GM12878 (cell line): ENCODE measurements at regions not wholly inside any gene's neighbourhood (a gene's known extent, or its start where the extent isn't known, plus 50 kb on each side); places are given as distances from the start of the nearest gene placed in this dataset.
A peak's percentile ranks its signal among the peaks of the same experiment; 100 is the strongest.

Source experiments
- ATAC-seq: fragments of 200-7000 bp; cut with Tn5 transposase; 3 replicates; pipeline ENCODE4 v1.9.1; 2020; ENCODE audit warnings: mild to moderate bottlenecking, moderate library complexity
- BruUV-seq: library from RNA; stranded (reverse); fragments of 400-500 nt; replicated peaks from 2 replicates; lab custom pipeline; 2021; lab: Mats Ljungman, UMichigan
- CTCF ChIA-PET: fragments of 300-600 bp; sonication (Branson Sonifier 250); formaldehyde crosslinking; extraction: SDS; loops from one replicate; lab custom pipeline; 2021; ENCODE audit warnings: inconsistent platforms; lab: Yijun Ruan, JAX
- POLR2A ChIA-PET: fragments of 350-600 bp; formaldehyde crosslinking; extraction: SDS; loops from one replicate; lab custom pipeline; 2021; ENCODE audit warnings: inconsistent platforms; lab: Charles Lee
- RAD21 ChIA-PET: fragments of 300-600 bp; sonication (Branson Sonifier 250); formaldehyde crosslinking; loops from one replicate; lab custom pipeline; 2023; ENCODE audit warnings: antibody characterized with exemption; ENCODE audit not compliant: unreplicated experiment; lab: Charles Lee
- SMC1A ChIA-PET: fragments of 300-600 bp; sonication (Branson Sonifier 250); formaldehyde crosslinking; loops from one replicate; lab custom pipeline; 2023; ENCODE audit not compliant: unreplicated experiment, uncharacterized antibody; lab: Charles Lee
- DNase-seq: peaks from one replicate; pipeline ENCODE4 v3.0.0-alpha.2; 2011; ENCODE audit warnings: low read depth, low spot score
- FAIRE-seq: peaks from 3 replicates; lab custom pipeline; 2011; peaks lifted over from hg19 to GRCh38; lab: Jason Lieb, UNC
- H2AFZ ChIP-seq: 2 replicates; pipeline ENCODE4 v1.6.0; 2011; ENCODE audit warnings: low read depth, low read length, control low read depth; ENCODE audit not compliant: control insufficient read depth
- H3K27ac ChIP-seq: 2 replicates; pipeline ENCODE4 v1.5.1; 2011; ENCODE audit warnings: control low read depth; ENCODE audit not compliant: control insufficient read depth, insufficient read depth
- H3K27me3 ChIP-seq, 2 experiments: replicated peaks in 1 of 2; 2 replicates each; pipeline versions ENCODE4 v1.6.0 to v1.6.1; 2011; ENCODE audit warnings: low read length in 1 of 2; ENCODE audit not compliant: control insufficient read depth in 2 of 2, insufficient read depth in 2 of 2
- H3K36me3 ChIP-seq, 2 experiments: 2 replicates each; pipeline ENCODE4 v1.5.1; 2011; ENCODE audit warnings: low read length in 1 of 2; ENCODE audit not compliant: control insufficient read depth in 2 of 2, insufficient read depth in 2 of 2
- H3K4me1 ChIP-seq: 2 replicates; pipeline ENCODE4 v1.6.1; 2011; ENCODE audit warnings: mild to moderate bottlenecking, low read length, moderate library complexity, mixed read lengths; ENCODE audit not compliant: control insufficient read depth, insufficient read depth
- H3K4me2 ChIP-seq: 2 replicates; pipeline ENCODE4 v1.6.0; 2011; ENCODE audit warnings: control low read depth; ENCODE audit not compliant: control insufficient read depth, insufficient read depth
- H3K4me3 ChIP-seq: fragments of 200-600 bp; sonication (generic); 2 replicates; pipeline ENCODE4 v1.5.1; 2016
- H3K79me2 ChIP-seq: 2 replicates; pipeline ENCODE4 v1.6.0; 2011; ENCODE audit warnings: low read length; ENCODE audit not compliant: control insufficient read depth, insufficient read depth
- H3K9ac ChIP-seq: 2 replicates; pipeline ENCODE4 v1.8.0; 2011; ENCODE audit warnings: low read length, control low read depth, mixed read lengths; ENCODE audit not compliant: control insufficient read depth, insufficient read depth
- H3K9me3 ChIP-seq: replicated peaks from 3 replicates; pipeline ENCODE4 v1.5.1; 2011; ENCODE audit warnings: mild to moderate bottlenecking, low read length; ENCODE audit not compliant: control insufficient read depth, insufficient read depth
- H4K20me1 ChIP-seq: 2 replicates; pipeline ENCODE4 v1.6.0; 2011; ENCODE audit not compliant: control insufficient read depth, insufficient read depth
- CREM ChIP-seq: IDR thresholded peaks from 2 replicates; pipeline ENCODE4 v1.6.1; 2014; ENCODE audit warnings: antibody characterized with exemption, low read depth
- E2F8 ChIP-seq: fragments of 450-650 bp; IDR thresholded peaks from 2 replicates; pipeline ENCODE4 v1.6.1; 2018; ENCODE audit warnings: mild to moderate bottlenecking, low read depth, moderate library complexity; ENCODE audit not compliant: partially characterized antibody
- ESRRA ChIP-seq: IDR thresholded peaks from 2 replicates; pipeline ENCODE4 v1.6.1; 2012; ENCODE audit warnings: mild to moderate bottlenecking, low read length, improper control_type of control experiment
- HDAC2 ChIP-seq: fragments of 200-600 bp; sonication (generic); IDR thresholded peaks from 2 replicates; pipeline ENCODE4 v1.6.1; 2017
- HDAC6 ChIP-seq: fragments of 200-600 bp; sonication (generic); IDR thresholded peaks from one replicate; pipeline ENCODE4 v1.8.0; 2017; ENCODE audit warnings: antibody characterized with exemption; ENCODE audit not compliant: unreplicated experiment
- KLF5 ChIP-seq: fragments of 450-650 bp; IDR thresholded peaks from 2 replicates; pipeline ENCODE4 v1.6.1; 2014; ENCODE audit warnings: mild to moderate bottlenecking; ENCODE audit not compliant: partially characterized antibody
- NFXL1 ChIP-seq: fragments of 450-650 bp; IDR thresholded peaks from 2 replicates; pipeline ENCODE4 v1.6.1; 2017; ENCODE audit warnings: antibody characterized with exemption, mild to moderate bottlenecking, borderline replicate concordance
- ZBTB11 ChIP-seq: fragments of 450-650 bp; formaldehyde crosslinking; IDR thresholded peaks from 2 replicates; pipeline ENCODE4 v1.5.0; 2022; ENCODE audit warnings: mild to moderate bottlenecking, missing genetic modification characterization
- WGBS: methylation state at CpG from one replicate; pipeline ENCODE4 v1.1.6; 2016; ENCODE audit warnings: low lambda C conversion rate; ENCODE audit not compliant: insufficient replicate concordance, insufficient coverage; ENCODE audit errors: missing lambda C conversion rate; 5-methylcytosine and 5-hydroxymethylcytosine counted together
- in situ Hi-C: fragments of 300-500 bp; cut with MboI; formaldehyde crosslinking; loops from 9 replicates; pipeline ENCODE4 v1.14.3; 2018; ENCODE audit warnings: mixed read lengths
- intact Hi-C: fragments of 100-400 bp; cut with micrococcal nuclease; formaldehyde crosslinking; loops from one replicate; pipeline ENCODE4 v1.14.2; 2022; ENCODE audit not compliant: unreplicated experiment

DNA sequence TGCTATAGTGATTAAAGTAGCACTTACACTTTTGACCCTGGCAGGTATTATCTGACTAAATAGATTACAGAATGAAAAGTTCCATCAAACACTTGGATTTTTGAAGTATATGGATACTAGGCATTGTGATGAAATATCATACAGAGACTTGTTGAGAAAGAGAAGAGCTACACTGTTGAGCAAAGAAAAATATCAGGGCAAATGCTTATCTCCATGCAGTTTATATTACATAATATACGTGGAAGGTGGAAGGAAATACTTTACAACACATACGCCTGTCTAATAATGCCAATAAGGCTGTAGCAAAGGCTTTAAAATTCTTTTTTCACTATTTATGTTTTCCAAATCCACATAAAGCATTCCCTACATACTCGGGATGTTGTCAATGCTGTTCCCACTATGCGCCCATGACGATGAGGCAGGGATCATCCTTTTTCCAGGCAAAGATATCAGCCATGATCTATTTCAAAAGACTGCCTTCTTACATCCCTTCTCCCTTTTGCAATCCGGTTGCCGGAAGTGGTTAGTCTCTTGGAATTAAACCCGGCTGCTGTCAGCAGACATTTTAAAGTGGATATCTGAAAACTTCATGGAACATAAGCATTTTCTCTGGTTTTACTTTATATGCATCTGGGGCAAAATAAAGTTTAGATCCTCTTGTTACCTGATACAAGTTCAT, 92.6 kb upstream of the ITGA4 start:
- H2AFZ ChIP-seq = no peak overlapping the region
- SMC1A ChIA-PET = interaction anchor here (1.0 to 2.2 kb wide), 4 partner anchors 14 to 53 kb away, joined by 3 to 7 read pairs (median 3); no protein-coding TSS in a partner anchor
- CTCF ChIA-PET = interaction anchor here (2.3 kb wide), 1 partner anchor 10 kb away, joined by 7 read pairs; no protein-coding TSS in a partner anchor
- no peaks in the 10 kb centered on the region for H4K20me1 ChIP-seq
- TF ChIP-seq ESRRA = no peak
- DNase-seq = no peak
- no peak for ATAC-seq
- no peaks in the 10 kb centered on the region for H3K36me3 ChIP-seq
- peaks cover 3% of the 10 kb centered on the region; the same call in 1 of the 2 replicates for H3K4me1 ChIP-seq
- POLR2A ChIA-PET = no interaction called here
- BruUV-seq = no TSS peak
- no peak overlapping the region for H3K9ac ChIP-seq
- H3K79me2 ChIP-seq = no peaks in the 10 kb centered on the region
- in situ Hi-C loops (no loop called here), intact Hi-C loops (no loop called here)
- whole genome bisulfite sequencing = 98% methylated on average over 8 of the region's 8 CpGs
- H3K27me3 ChIP-seq = no peaks in the 10 kb centered on the region
- H3K4me2 ChIP-seq = no peak overlapping the region
- peak; percentile 18 for FAIRE-seq
- no peaks in the 10 kb centered on the region for H3K9me3 ChIP-seq
- RAD21 ChIA-PET = interaction anchor here (1.6 kb wide), 1 partner anchor 50 kb away, joined by 3 read pairs; no protein-coding TSS in a partner anchor
- no peak overlapping the region for H3K27ac ChIP-seq
- H3K4me3 ChIP-seq = no peak overlapping the region

DNA sequence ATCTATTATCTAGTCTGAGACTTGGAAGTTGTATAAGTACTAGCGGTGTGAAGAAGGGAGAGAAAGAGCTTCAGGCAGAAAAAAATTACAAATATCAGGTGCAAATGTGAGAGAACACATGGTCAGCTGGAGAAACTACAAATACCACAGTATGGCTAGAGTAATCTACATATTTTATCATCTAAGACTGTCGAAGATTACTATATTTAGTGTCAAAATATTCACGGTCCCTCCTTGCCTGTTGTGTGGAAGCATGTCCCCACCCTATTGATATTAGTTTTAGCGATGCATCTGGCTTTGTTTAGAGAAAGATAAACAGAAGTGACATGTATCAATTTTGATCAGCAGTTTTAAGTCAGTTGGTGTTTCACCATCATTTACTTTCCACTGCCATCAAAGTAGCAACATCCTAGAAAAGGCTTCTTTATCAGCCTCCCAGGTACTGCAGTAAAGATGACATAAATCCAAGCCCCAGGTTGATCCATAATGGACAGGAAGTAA, 90.5 kb upstream of the ITGA4 start:
- POLR2A ChIA-PET = interaction anchor here (1.0 to 1.2 kb wide), 2 partner anchors 8 to 52 kb away, joined by 3 read pairs; no protein-coding TSS in a partner anchor
- CTCF ChIA-PET = interaction anchor here (0.8 to 2.3 kb wide), 4 partner anchors 8 to 99 kb away, joined by 3 to 7 read pairs (median 4); no protein-coding TSS in a partner anchor
- H3K4me2 ChIP-seq = no peak overlapping the region
- no peak overlapping the region for H3K4me3 ChIP-seq
- H4K20me1 ChIP-seq = no peaks in the 10 kb centered on the region
- BruUV-seq = no TSS peak
- ATAC-seq (no peak), FAIRE-seq (no peak), DNase-seq (no peak)
- H3K27ac ChIP-seq = no peak overlapping the region
- no peak overlapping the region for H3K9ac ChIP-seq
- no peak overlapping the region for H2AFZ ChIP-seq
- in situ Hi-C loops = no loop called here
- H3K36me3 ChIP-seq = no peaks in the 10 kb centered on the region
- WGBS = 23% methylated on average over 4 of the region's 4 CpGs
- RAD21 ChIA-PET = interaction anchor here (0.9 to 1.6 kb wide), 2 partner anchors 29 to 52 kb away, joined by 3 read pairs; no protein-coding TSS in a partner anchor
- H3K9me3 ChIP-seq = no peaks in the 10 kb centered on the region
- H3K79me2 ChIP-seq = no peaks in the 10 kb centered on the region
- H3K27me3 ChIP-seq = no peaks in the 10 kb centered on the region
- intact Hi-C loops = no loop called here
- peaks cover 9% of the 10 kb centered on the region; the same call in 1 of the 2 replicates for H3K4me1 ChIP-seq
- SMC1A ChIA-PET = interaction anchor here (1.0 to 2.6 kb wide), 5 partner anchors 11 to 31 kb away, joined by 3 to 8 read pairs (median 4); no protein-coding TSS in a partner anchor
- TF ChIP-seq E2F8 (no peak), KLF5 (no peak), HDAC2 (no peak), ZBTB11 (CRISPR knock-in tag) (no peak), HDAC6 (no peak), CREM (no peak), NFXL1 (no peak)
